ENCODE measurements at regions not wholly inside any gene's neighbourhood (a gene's known extent, or its start where the extent isn't known, plus 50 kb on each side); places are given as distances from the start of the nearest gene placed in this dataset.

GRCh38 chr5:174312641-174313040 lies 267.1 kb downstream of the NSG2 start:
- DNase-seq: no peak

GRCh38 chr5:174313615-174314014 lies 268.1 kb downstream of the NSG2 start:
- no peak for DNase-seq

- no peak for DNase-seq
Measured at GRCh38 chr5:174314261-174314660, 268.8 kb downstream of the NSG2 start.

DNA sequence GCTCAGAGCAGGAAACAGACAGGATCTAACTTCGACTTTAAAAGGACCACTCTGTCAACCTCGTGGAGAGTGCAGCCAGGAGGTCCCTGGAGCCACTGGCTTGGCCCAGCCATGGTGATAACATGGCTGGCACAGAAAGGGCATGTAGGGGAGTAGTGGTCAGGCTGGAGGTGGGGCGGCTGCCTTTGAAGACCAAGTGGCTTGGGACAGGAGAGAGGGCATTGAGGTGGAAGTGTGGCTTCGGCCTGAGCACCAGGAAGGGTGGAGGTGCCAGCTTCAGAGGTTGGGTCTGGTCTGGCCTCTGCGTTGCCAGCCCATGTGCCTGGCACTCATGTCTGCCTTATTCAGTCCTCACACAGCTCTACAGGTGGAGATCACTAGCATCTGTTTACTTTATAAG lies 270.0 kb downstream of the NSG2 start:
- DNase-seq: no peak

DNA sequence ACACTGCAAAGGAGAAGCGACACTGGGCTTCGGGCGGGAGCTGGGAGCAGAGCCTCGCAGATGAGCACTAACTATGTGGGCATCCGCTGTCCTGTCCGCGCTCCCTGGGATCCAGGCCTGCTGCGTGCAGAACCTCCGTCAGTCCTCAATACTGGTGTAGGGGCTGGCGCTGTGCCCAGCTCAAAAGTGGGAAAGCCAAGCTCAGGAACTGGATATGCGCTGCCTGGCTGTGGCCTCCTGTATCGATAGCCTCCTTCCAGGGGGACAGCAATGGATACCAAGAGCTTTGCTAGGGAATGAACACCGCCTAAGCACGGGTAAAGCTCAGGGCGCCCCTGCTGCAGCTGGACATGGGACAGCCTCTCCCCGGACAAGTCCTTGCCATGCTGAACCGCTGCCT lies 270.4 kb downstream of the NSG2 start:
- no peak for DNase-seq

- DNase-seq: no peak
Measured at GRCh38 chr5:174316326-174316725, 270.8 kb downstream of the NSG2 start.

- DNase-seq: no peak
Measured at GRCh38 chr5:174317256-174317894, 271.9 kb downstream of the NSG2 start.

GRCh38 chr5:174318578-174318977 lies 273.1 kb downstream of the NSG2 start:
- DNase-seq: no peak

DNA sequence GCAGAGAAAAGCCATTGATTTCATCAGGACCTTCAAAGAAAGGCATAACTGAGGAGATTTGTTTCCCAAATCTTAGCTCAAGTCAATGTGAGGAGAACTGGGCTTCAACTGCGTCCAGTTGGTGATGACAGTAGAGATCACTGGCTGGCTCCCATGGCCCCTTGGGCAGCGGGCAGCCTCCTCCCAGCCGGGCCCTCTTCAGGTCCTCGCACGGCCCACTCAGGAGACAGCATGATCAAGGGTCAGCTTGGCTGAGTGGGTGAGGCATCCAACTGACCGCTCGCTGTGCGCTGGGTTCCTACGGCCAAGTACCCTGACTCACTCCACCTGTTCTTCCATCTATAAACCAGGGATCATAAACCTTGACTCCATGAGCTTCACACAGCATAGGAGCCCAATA lies 274.0 kb downstream of the NSG2 start:
- no peak for DNase-seq

GRCh38 chr5:174320051-174320450 lies 274.5 kb downstream of the NSG2 start:
- no peak for DNase-seq

- DNase-seq: no peak
Measured at GRCh38 chr5:174323878-174324281, 278.4 kb downstream of the NSG2 start.

GRCh38 chr5:174324680-174325079 lies 279.2 kb downstream of the NSG2 start:
- no peak for DNase-seq

DNA sequence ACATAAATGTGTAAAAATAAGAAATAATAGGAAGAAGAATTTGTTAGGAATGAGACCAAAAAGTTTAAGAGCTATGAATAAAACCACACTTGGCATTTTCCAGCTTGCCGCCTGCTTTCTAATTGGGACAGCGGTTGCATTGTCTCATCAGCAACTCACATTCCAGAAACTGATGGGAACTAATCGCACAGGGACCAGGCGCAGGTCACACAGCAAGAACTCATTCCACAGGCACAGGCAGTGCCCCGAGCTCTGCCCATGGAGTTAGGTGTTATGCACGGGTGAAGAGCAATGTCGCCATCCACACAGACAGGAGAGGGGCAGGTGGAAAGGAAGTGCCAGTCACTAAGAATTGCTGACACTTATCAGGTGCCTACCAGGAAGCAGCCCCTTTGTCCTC lies 279.9 kb downstream of the NSG2 start:
- DNase-seq: no peak

DNA sequence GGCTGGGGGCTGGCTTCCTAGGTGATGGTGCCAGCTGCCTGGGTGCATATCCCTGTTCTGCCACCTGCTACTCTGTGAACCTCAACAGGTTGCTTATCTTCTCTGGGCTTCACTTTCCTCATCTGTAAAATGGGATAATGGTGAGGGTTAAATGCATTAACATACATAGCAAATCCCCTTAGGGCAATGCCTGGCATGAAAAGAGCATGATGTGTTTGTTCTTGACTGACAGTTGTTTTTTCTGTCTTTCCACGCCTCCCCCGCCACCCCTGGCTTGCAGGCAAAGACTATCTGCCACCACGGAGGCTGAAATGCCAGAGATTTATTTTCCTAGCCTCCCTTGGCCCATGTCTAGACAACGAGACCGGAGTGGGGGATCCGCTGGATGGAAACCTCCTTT lies 280.5 kb downstream of the NSG2 start:
- no peak for DNase-seq

GRCh38 chr5:174326372-174326771 lies 280.9 kb downstream of the NSG2 start:
- DNase-seq: no peak

GRCh38 chr5:174327317-174327864 lies 281.9 kb downstream of the NSG2 start:
- DNase-seq: peak in 2 of 4 experiments; percentile 1 to 9

GRCh38 chr5:174327896-174328295 lies 282.4 kb downstream of the NSG2 start:
- no peak for DNase-seq

DNA sequence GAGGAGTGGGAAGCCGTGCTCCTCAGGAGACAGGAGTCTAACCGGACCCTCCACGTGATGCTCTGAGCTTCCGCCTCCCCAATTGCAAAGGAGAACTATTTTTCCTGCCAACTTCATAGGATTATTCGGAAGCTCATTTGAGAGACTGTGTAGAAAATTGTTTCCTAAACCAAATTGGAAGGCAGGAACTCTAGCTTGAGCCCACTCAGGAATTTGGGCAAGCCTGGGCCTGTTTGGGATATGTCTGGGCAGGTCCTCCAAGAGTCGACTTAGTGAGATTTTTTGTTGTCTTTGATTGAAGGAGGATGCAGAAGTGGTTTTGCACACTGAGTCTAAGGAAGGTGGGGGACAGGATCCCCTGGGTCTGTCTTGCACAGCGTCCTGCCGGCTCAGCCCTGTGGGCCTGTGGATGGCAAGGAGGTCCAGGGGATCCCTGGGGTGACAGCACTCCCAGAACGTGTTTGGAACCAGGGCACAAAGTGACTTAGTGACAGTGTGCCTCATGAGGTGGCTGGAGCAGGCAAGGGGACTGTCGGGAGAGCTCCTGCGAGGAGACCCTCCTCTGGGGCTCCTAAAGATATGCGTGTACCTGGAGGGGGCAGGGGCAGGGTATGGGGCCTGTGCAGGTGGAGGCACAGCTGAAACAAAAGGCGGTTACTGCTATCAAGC lies 283.3 kb downstream of the NSG2 start:
- DNase-seq: no peak

DNA sequence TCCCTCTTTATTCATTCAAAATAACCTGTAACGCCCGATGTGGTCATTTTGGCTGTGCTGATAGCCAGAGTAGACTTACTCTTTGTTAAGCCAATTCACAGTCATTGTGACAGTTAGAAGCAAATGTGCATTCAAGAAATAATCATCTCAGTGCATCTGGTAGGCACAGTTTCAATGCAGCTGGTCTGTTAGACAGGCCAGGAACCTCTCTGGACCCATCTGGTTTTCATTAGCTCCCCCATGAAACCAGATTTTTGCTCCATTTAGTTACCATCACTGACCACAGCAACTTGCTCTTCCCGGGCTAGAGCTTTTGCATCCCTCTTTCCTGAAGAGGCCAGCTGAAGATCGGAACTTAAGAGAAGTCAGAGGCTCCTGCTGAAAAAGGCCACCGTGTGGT lies 284.2 kb downstream of the NSG2 start:
- DNase-seq: no peak

DNA sequence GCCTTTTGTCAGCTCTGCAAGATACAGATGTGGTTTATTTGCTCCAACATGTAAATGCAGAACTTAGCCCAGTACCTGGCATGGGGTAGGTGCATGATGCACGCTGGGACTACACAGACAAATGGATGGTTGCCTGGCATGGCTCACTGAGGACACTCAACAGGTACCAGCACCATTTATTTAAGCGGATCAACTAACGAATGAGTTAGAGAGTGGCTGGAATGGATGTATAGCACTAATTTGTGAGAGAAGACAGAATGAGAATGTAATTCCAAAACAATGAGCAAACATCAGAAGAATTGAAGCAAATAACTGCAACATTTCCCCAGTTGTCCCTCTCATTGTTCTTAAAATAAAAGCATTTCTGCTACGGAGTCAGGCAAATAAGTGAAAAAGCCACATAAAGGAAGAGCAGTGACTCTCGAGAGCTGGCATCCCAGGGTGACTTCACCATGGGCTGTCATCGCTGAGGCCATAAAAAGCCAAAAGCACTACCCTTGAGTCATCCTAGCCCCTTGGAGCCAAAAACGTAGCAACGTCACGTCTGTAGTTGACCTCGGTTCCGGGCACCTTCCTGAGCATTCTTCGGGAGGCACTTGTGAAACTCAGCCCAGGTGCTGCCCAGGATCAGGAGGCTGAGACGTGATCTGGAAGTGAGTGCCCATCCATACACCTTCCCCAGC lies 290.3 kb downstream of the NSG2 start:
- DNase-seq: no peak

DNA sequence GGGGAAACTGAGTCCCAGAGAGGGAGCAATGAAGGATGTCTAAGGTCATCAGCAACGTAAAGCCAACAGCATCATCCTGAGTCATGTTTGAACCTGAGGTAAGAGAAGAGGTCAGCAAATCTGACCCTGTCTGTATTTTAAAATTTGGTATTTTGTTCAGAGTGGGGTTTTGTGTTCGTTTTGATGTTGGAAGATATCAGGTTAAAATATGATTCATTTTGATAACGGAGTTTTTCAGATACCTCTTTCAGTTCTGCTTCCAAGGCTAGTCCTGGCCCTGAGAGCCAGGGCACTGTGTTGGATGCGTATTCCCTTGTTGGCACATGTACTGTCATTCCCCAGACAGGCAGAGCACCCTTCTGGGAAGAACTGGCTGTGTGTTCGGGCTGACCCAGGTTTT lies 291.0 kb downstream of the NSG2 start:
- DNase-seq: no peak

GRCh38 chr5:174337276-174338184 lies 292.0 kb downstream of the NSG2 start:
- DNase-seq: no peak

Data from activated naive CD4-positive, alpha-beta T cell (primary cell).